Hepatocyte (in vitro differentiated cells): ENCODE measurements at regions not wholly inside any gene's neighbourhood (a gene's known extent, or its start where the extent isn't known, plus 50 kb on each side); places are given as distances from the start of the nearest gene placed in this dataset.

Experiments
- EZH2 ChIP-seq: fragments of 200-600 bp; sonication (generic); IDR thresholded peaks from 2 replicates; pipeline ENCODE4 v1.6.1; 2016; ENCODE audit warnings: antibody characterized with exemption, mild to moderate bottlenecking, borderline replicate concordance
- EZH2phosphoT487 ChIP-seq: fragments of 200-600 bp; sonication (generic); IDR thresholded peaks from one replicate; pipeline ENCODE4 v1.6.1; 2018; ENCODE audit warnings: antibody characterized with exemption, mild to moderate bottlenecking, low read depth, moderate library complexity; ENCODE audit not compliant: unreplicated experiment, severe bottlenecking
- TF ChIP-seq, protein P1 (sequence below): fragments of 200-600 bp; sonication (generic); IDR thresholded peaks from 2 replicates; pipeline ENCODE4 v1.5.1; 2016; ENCODE audit warnings: antibody characterized with exemption, mild to moderate bottlenecking; ENCODE audit not compliant: poor library complexity

DNA sequence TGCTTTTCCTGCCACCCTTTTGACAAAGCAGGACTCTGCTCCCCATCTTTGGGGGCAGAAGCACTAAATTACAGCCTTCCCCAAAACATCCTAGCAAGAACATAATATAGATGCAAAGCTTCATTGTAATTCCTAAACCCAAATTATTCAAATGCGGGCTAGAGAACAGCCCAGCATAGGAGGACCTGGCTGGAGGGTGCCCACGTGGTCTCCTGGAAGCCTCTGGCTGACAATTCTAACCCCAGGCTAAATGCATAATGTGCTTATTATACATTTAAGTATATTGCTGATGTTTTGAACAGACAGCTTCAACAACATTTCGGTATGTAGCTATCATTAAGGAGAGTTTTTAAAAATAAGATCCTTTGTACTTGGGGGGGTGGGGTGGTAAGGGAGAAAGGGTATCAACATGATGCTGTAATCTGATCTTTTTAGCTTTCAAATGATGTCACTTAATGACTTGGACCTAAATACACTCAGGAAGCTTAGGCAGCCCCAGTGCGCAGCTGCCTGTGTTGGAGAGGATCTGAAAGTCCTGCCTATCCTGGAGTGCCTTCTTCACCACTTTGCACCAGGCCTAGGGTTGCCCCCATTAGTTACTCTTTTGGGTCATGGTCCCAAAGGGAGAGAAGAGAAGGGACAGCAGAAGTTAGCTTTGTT, 57.2 kb upstream of the USP3 start:
- TF ChIP-seq, protein P1, sequence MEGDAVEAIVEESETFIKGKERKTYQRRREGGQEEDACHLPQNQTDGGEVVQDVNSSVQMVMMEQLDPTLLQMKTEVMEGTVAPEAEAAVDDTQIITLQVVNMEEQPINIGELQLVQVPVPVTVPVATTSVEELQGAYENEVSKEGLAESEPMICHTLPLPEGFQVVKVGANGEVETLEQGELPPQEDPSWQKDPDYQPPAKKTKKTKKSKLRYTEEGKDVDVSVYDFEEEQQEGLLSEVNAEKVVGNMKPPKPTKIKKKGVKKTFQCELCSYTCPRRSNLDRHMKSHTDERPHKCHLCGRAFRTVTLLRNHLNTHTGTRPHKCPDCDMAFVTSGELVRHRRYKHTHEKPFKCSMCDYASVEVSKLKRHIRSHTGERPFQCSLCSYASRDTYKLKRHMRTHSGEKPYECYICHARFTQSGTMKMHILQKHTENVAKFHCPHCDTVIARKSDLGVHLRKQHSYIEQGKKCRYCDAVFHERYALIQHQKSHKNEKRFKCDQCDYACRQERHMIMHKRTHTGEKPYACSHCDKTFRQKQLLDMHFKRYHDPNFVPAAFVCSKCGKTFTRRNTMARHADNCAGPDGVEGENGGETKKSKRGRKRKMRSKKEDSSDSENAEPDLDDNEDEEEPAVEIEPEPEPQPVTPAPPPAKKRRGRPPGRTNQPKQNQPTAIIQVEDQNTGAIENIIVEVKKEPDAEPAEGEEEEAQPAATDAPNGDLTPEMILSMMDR, result no peak
- TF ChIP-seq EZH2phosphoT487 (no peak), EZH2 (no peak)
